CD4-positive, alpha-beta T cell treated with Interleukin-6 at 100 ng/mL for 8 hours (primary cell): ENCODE measurements at regions not wholly inside any gene's neighbourhood (a gene's known extent, or its start where the extent isn't known, plus 50 kb on each side); places are given as distances from the start of the nearest gene placed in this dataset.
"Not testable (repeated sequence)": the region's sequence is repeated elsewhere in the genome, so short reads cannot be mapped to it uniquely, and the experiment has no call there.

ENCODE experiments used
- DNase-seq: peaks from one replicate; pipeline ENCODE4 v3.0.0-alpha.2; 2020; ENCODE audit warnings: mixed read lengths, low spot score

- no peak for DNase-seq
These were observed 376.0 kb upstream of the PDE3A start for GRCh38 chr12:19992311-19992710.

DNA sequence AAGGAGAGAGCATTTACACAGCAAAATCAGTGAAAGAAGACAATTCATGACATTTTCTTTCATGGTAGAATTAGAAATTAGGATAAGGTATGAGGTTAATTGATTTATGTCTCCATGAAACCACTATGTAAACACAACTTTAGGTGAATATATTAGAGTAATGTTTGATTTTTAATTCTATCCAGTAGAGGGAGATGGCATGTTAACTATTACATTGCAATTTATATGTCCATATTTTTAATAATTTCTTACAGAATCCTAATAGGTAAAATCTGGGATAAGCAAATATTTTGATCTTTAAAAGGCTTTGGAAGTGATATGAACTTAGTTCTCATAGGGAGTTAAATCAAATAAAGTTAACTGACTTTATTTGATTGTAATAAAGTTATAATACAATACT lies 373.4 kb upstream of the PDE3A start:
- DNase-seq: no peak

- no peak for DNase-seq
These were observed 370.5 kb upstream of the PDE3A start for GRCh38 chr12:19997656-19998400.

GRCh38 chr12:19998411-19998810 lies 369.9 kb upstream of the PDE3A start:
- no peak for DNase-seq

DNA sequence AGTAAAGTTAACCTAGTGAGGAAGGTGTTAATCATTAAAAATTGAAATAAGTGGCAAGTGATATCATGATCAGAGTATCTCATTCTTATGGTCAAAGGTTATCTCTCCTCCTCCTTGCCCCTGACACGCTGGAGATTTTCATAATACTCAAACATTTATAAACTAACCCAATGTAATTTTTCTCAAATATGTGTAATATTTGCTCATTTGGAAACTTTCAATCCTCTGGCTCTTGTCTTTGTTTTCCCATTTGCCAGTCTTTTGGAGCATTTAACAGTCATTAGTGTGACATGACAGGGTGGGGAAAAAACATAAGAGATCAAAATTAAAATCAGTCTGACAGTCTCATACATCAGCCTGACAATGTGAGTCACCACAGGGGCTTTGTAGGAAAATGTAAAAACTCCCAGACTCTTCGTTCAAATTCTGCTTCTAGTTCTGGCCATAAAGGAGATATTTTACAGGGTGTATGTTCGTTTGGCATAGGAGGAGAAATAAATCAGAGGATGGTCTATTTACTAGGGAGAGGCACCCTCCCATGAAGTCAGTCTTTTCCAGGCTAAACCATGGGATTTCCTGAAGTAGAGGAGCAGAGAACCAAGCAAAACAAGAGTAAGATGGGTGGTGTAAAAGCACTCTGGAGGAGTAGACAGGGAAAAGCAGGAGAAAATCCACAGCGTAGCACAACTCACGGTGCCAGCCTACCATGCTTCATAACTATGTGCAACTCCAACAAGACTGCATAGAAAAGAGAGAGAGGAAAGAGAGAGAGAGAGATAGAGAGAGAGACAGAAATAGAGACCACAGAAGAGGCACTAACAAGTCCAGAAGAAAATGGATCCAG lies 369.2 kb upstream of the PDE3A start:
- DNase-seq: no peak

DNA sequence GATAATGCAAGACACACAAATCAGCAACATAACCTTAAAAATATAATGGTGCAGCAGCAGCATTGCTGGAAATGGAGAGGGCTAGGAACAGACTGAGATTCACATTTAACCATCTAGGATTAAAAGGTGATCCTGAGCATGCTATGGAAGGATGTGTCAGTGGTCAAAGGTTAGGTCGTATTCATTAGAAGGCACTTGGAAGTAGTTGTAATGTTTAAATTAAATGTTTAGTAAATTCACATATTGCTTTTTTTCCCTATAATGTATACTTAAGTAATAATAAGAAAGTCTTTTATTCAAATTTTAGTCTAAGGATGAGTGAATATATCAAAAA lies 368.6 kb upstream of the PDE3A start:
- DNase-seq: no peak

DNA sequence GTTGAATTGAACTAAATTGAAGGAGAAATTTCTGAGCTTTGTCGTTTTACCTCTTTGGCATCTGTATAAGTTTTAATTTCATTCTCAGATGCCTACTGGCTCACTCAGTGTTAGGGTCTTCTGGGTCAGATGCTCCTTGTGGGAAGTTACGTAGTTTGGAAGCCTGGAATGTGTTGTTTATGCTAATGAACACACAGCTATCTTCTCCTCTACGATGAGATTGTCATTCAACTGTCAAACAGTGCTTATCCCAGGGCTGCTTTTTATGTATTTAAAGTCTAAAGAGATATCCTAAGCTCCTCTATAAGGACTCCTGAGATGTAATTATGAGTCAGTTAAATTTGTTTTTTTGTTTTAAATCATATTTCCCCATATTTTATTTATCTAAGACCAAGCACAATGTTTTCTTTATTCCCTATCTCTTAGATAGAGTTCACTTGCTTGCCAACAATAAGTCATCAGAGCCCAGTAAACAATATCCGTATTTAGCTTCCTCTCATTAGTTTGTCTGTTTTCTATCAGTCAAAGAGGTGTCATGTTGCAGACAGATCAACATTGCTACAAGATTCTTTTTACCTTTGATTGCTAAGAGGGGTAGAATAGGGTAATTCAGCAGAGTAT lies 368.0 kb upstream of the PDE3A start:
- DNase-seq: no peak

DNA sequence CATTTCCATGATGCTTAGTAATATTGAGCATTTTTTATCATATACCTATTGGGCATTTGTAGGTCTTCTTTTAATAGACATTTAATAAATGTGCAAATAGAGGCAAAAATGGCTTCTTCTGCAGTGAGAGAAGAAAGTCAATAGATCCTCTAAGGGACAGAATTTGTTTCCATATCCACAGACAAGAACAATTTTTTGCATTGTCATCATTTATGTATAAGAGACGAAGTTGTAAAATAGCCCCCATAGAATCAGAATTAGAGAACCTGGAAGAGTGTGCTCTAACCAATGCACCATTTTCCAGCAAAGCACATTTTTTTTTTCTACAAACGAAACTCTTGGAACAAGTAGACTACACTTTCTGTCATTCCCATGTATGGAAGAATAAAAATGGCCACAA lies 365.1 kb upstream of the PDE3A start:
- DNase-seq: no peak

- no peak for DNase-seq
These were observed 363.4 kb upstream of the PDE3A start for GRCh38 chr12:20004952-20005351.

DNA sequence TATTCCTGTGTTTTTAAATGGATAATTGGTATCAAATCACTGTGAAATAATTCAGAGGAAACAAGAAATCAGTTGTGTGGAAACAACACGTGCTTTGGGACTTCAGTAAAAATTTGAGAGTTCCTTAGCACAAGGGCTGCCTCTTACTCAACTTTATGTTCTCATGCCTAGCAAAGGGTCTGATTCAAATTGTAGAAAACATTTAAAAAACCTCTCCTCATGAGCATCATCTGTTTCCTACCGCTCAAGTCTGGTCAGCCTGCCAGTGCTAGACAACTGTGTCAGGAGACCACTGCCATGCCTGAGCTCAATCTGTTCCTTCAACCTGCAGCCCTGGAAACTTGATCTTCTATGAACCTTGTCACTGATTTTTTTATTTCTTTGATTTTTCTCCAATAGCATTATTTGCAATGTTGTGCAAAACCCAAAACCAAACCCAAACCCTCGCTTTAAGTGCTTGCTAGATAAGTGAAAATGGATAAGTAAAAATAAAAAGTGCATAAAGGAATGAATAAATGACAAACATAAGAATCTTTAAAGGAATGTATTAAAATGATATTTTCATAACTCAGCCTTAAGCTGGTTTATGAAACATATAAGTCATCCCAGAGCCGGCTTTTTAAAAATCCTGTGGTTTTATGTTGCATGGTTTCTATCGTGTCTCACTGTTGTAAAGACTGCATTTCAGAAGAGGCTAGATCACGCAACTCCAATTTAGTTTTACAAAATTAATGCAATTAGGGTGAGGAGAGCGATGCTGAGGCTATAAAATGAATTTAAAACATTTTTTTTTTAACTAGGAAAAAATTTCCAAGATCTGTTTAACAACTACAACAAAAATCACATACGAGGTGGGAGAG lies 361.2 kb upstream of the PDE3A start:
- no peak for DNase-seq

GRCh38 chr12:20009965-20010364 lies 358.4 kb upstream of the PDE3A start:
- DNase-seq: not testable (repeated sequence)

- DNase-seq: no peak
These were observed 357.1 kb upstream of the PDE3A start for GRCh38 chr12:20011200-20011599.

GRCh38 chr12:20017802-20018201 lies 350.5 kb upstream of the PDE3A start:
- no peak for DNase-seq

DNA sequence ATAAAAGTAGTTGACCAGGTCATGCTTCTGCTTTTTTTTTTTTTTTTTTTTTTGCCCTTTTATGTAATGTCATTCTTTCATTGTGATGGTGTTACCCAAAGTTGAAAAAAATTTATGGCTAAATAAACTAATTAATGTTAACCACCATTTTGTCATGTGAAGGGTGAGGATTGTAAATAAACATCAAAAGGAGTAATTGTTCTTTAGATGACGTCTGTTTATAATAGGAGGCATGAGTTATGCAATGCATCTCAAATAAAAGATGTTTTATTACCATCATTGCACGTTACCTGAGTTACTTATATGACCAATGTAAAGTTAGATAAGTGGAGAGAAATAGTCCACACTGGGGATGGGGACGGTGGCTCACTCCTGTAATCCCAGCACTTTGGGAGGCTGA lies 349.9 kb upstream of the PDE3A start:
- no peak for DNase-seq

DNA sequence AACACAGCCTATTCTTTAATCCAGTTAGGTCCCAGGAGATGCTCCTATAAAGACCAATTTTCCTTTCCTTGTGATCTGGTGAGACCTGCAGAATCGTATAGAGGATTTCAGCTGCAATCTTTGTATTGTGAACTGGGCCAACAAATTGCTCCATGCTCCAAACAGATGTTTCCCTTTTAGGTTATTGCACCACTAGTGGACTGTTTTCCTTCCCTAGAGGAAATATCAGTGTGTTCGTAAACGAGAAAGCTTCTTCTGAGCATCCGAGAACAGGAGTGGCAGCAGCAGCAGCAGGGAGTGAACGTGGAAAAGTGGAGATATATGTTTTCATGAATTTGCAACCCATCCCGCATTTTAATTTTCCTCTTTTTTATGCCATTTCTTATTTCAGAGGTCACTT lies 344.1 kb upstream of the PDE3A start:
- DNase-seq: no peak

DNA sequence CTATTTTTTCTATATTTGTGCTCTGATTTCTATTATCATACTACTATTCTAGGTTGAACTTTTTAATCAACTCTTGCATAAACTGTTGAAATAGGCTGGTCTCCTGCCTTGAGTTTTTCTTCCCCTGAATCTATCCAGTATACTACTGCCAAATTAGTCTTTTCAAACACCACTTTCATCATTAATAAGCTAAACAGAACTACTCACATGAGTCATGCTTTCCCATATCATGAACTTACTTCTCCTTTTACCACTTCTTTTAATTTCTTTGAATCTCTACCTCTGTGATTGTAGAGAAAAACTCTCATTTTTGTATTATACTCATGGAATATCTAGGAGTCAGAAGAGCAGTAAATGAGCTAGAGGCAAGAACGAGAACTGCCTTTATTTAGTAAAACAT lies 340.3 kb upstream of the PDE3A start:
- no peak for DNase-seq

- no peak for DNase-seq
These were observed 337.5 kb upstream of the PDE3A start for GRCh38 chr12:20030826-20031225.

DNA sequence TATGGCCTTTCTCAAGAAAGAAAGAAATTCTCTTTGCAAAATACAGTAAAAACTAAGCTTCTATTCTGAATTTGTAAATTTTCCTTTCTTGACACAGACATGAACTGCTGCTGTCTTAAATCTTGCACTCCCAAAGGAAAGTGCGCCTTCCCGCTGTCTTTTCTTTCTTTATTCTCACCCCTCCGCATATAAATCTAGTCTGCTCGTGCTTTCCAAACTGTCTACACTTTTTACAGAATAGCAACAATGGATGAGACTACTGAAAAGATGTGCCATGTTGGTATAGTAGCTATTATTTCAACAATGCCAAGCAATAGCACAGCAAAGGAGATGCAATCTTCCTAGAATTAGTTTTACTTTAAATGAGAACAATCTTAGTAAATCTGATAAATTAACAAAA lies 328.8 kb upstream of the PDE3A start:
- DNase-seq: no peak

GRCh38 chr12:20040184-20040583 lies 328.2 kb upstream of the PDE3A start:
- DNase-seq: no peak

- DNase-seq: no peak
These were observed 327.5 kb upstream of the PDE3A start for GRCh38 chr12:20040831-20041230.

- no peak for DNase-seq
These were observed 324.0 kb upstream of the PDE3A start for GRCh38 chr12:20044351-20044750.

- DNase-seq: no peak
These were observed 323.5 kb upstream of the PDE3A start for GRCh38 chr12:20044846-20045245.
